H9 (cell line): ENCODE measurements at regions not wholly inside any gene's neighbourhood (a gene's known extent, or its start where the extent isn't known, plus 50 kb on each side); places are given as distances from the start of the nearest gene placed in this dataset.

Experiments used
- DNase-seq: peaks from one replicate; pipeline ENCODE4 v3.0.0-alpha.2; 2017
- H2AFZ ChIP-seq: one replicate; pipeline ENCODE4 v1.6.1; 2013; ENCODE audit warnings: mild to moderate bottlenecking, low read length, control low read depth, moderate library complexity
- H2AK5ac ChIP-seq: 2 replicates; pipeline ENCODE4 v1.6.1; 2013; ENCODE audit warnings: low read length, control low read depth, mixed read lengths; ENCODE audit not compliant: insufficient read length
- H2BK120ac ChIP-seq: one replicate; pipeline ENCODE4 v1.6.1; 2013; ENCODE audit warnings: low read depth, mild to moderate bottlenecking, low read length, control low read depth, inconsistent platforms; ENCODE audit not compliant: poor library complexity, severe bottlenecking
- H2BK12ac ChIP-seq: 2 replicates; pipeline ENCODE4 v1.6.1; 2013; ENCODE audit warnings: low read length, control low read depth, mixed read lengths, low read depth; ENCODE audit not compliant: insufficient read length
- H2BK15ac ChIP-seq: 2 replicates; pipeline ENCODE4 v1.6.1; 2013; ENCODE audit warnings: low read depth, low read length, control low read depth
- H2BK20ac ChIP-seq: one replicate; pipeline ENCODE4 v1.6.1; 2013; ENCODE audit warnings: low read depth, mild to moderate bottlenecking, low read length, control low read depth, inconsistent platforms; ENCODE audit not compliant: poor library complexity, severe bottlenecking
- H2BK5ac ChIP-seq: 2 replicates; pipeline ENCODE4 v1.6.1; 2013; ENCODE audit warnings: low read length, control low read depth, mixed read lengths; ENCODE audit not compliant: insufficient read length
- H3K14ac ChIP-seq: 2 replicates; pipeline ENCODE4 v1.6.1; 2013; ENCODE audit warnings: low read length, control low read depth; ENCODE audit not compliant: insufficient read depth
- H3K18ac ChIP-seq: 2 replicates; pipeline ENCODE4 v1.6.1; 2013; ENCODE audit warnings: low read depth, mild to moderate bottlenecking, mixed read lengths, low read length, control low read depth; ENCODE audit not compliant: insufficient read length
- H3K23ac ChIP-seq: 2 replicates; pipeline ENCODE4 v1.6.1; 2013; ENCODE audit warnings: low read length, control low read depth, mixed read lengths, low read depth; ENCODE audit not compliant: insufficient read length
- H3K23me2 ChIP-seq: 2 replicates; pipeline ENCODE4 v1.6.1; 2013; ENCODE audit warnings: low read depth, mild to moderate bottlenecking, mixed read lengths, low read length, control low read depth; ENCODE audit not compliant: insufficient read length, poor library complexity, severe bottlenecking
- H3K27ac ChIP-seq: 2 replicates; pipeline ENCODE4 v1.5.1; 2013; ENCODE audit warnings: low read length, control low read depth, mixed read lengths, low read depth; ENCODE audit not compliant: insufficient read length
- H3K27me3 ChIP-seq: 2 replicates; pipeline ENCODE4 v1.6.1; 2013; ENCODE audit warnings: low read length, control low read depth, inconsistent platforms; ENCODE audit not compliant: insufficient read depth
- H3K4ac ChIP-seq: 2 replicates; pipeline ENCODE4 v1.6.1; 2013; ENCODE audit warnings: low read depth, mild to moderate bottlenecking, control low read depth, inconsistent platforms, low read length, moderate library complexity
- H3K4me1 ChIP-seq: 2 replicates; pipeline ENCODE4 v1.6.1; 2013; ENCODE audit warnings: low read length, control low read depth, inconsistent platforms; ENCODE audit not compliant: insufficient read depth
- H3K4me2 ChIP-seq: 2 replicates; pipeline ENCODE4 v1.6.1; 2013; ENCODE audit warnings: low read length, control low read depth, mixed read lengths; ENCODE audit not compliant: insufficient read length, insufficient read depth
- H3K56ac ChIP-seq: 2 replicates; pipeline ENCODE4 v1.6.1; 2013; ENCODE audit warnings: low read depth, mild to moderate bottlenecking, mixed read lengths, low read length, control low read depth; ENCODE audit not compliant: insufficient read length
- H3K79me1 ChIP-seq: 2 replicates; pipeline ENCODE4 v1.6.1; 2013; ENCODE audit warnings: low read depth, mild to moderate bottlenecking, moderate library complexity, low read length, control low read depth, inconsistent platforms; ENCODE audit not compliant: insufficient read depth, poor library complexity, severe bottlenecking
- H3K79me2 ChIP-seq: 2 replicates; pipeline ENCODE4 v1.6.1; 2013; ENCODE audit warnings: low read length, control low read depth, inconsistent platforms; ENCODE audit not compliant: insufficient read depth
- H3K9ac ChIP-seq: 2 replicates; pipeline ENCODE4 v1.6.1; 2013; ENCODE audit warnings: low read length, control low read depth, mixed read lengths; ENCODE audit not compliant: insufficient read length; ENCODE audit errors: extremely low read depth
- H3K9me3 ChIP-seq: one replicate; pipeline ENCODE4 v1.6.1; 2013; ENCODE audit warnings: low read depth, low read length, inconsistent platforms; ENCODE audit not compliant: control insufficient read depth
- H3T11ph ChIP-seq: one replicate; pipeline ENCODE4 v1.6.1; 2013; ENCODE audit warnings: mild to moderate bottlenecking, low read length, control low read depth, inconsistent platforms
- H4K20me1 ChIP-seq: one replicate; pipeline ENCODE4 v1.6.1; 2013; ENCODE audit not compliant: control insufficient read depth, insufficient read length, insufficient read depth
- H4K5ac ChIP-seq: 2 replicates; pipeline ENCODE4 v1.6.1; 2013; ENCODE audit warnings: low read depth, mild to moderate bottlenecking, mixed read lengths, low read length, control low read depth; ENCODE audit not compliant: insufficient read length
- H4K8ac ChIP-seq: replicated peaks from 2 replicates; pipeline ENCODE4 v1.6.1; 2013; ENCODE audit warnings: low read length, control low read depth, mixed read lengths, low read depth; ENCODE audit not compliant: insufficient read length
- H4K91ac ChIP-seq: 2 replicates; pipeline ENCODE4 v1.6.1; 2013; ENCODE audit warnings: low read depth, mild to moderate bottlenecking, moderate library complexity, mixed read lengths, low read length, control low read depth; ENCODE audit not compliant: insufficient read length
- H3K27ac Mint-ChIP-seq, 3 experiments: 2 replicates in 2 of 3; 3 replicates in 1 of 3; pipeline ENCODE4 v1.8.0; 2020 to 2021; ENCODE audit warnings: mixed read lengths in 3 of 3, mild to moderate bottlenecking in 1 of 3, moderate library complexity in 1 of 3
- H3K27me3 Mint-ChIP-seq: 2 replicates; pipeline ENCODE4 v1.8.0; 2021; ENCODE audit warnings: low read depth, mild to moderate bottlenecking, moderate library complexity, mixed read lengths
- H3K36me3 Mint-ChIP-seq, 3 experiments: 2 replicates in 2 of 3; 3 replicates in 1 of 3; pipeline ENCODE4 v1.8.0; 2020 to 2021; ENCODE audit warnings: low read depth in 3 of 3, mixed read lengths in 3 of 3; ENCODE audit not compliant: insufficient read depth in 1 of 3
- H3K4me1 Mint-ChIP-seq, 2 experiments: 2 replicates each; pipeline ENCODE4 v1.8.0; 2020; ENCODE audit warnings: mixed read lengths in 2 of 2
- H3K4me3 Mint-ChIP-seq, 2 experiments: 2 replicates in 1 of 2; 3 replicates in 1 of 2; pipeline ENCODE4 v1.8.0; 2020 to 2021; ENCODE audit warnings: mild to moderate bottlenecking in 2 of 2, mixed read lengths in 2 of 2, moderate library complexity in 1 of 2
- H3K9me3 Mint-ChIP-seq, 2 experiments: 2 replicates in 1 of 2; 3 replicates in 1 of 2; pipeline ENCODE4 v1.8.0; 2020; ENCODE audit warnings: mild to moderate bottlenecking in 2 of 2, mixed read lengths in 2 of 2, moderate library complexity in 1 of 2
- CTCF ChIP-seq: fragments of 200-600 bp; sonication (generic); conservative IDR thresholded peaks from 3 replicates; pipeline ENCODE4 v1.8.0; 2021; ENCODE audit warnings: antibody characterized with exemption, mild to moderate bottlenecking
- WGBS: extraction: QIAGEN DNeasy Blood & Tissue Kit; methylation state at CpG from one replicate; pipeline ENCODE4 v1.1.7; 2013; ENCODE audit warnings: missing lambda C conversion rate, low lambda C conversion rate, mixed read lengths; ENCODE audit not compliant: insufficient read length; ENCODE audit errors: extremely low coverage; 5-methylcytosine and 5-hydroxymethylcytosine counted together

GRCh38 chr4:179248821-179249220, 1806.6 kb upstream of the AGA start:
- Histone ChIP-seq H3K79me2 (no peaks in the 10 kb centered on the region), H3K4ac (no peak overlapping the region), H3K14ac (no peak overlapping the region), H2BK5ac (no peak overlapping the region), H3K9me3 (no peaks in the 10 kb centered on the region), H3K56ac (no peak overlapping the region), H4K20me1 (no peaks in the 10 kb centered on the region), H4K5ac (no peak overlapping the region), H3K27ac (no peak overlapping the region), H3K23ac (no peak overlapping the region), H4K91ac (no peak overlapping the region), H2BK120ac (no peak overlapping the region), H2BK20ac (no peak overlapping the region), H3K9ac (no peak overlapping the region), H3T11ph (no peak overlapping the region), H2AK5ac (no peak overlapping the region), H3K4me1 (no peaks in the 10 kb centered on the region), H2AFZ (no peak overlapping the region), H2BK12ac (no peak overlapping the region), H2BK15ac (no peak overlapping the region), H3K23me2 (no peaks in the 10 kb centered on the region), H3K4me2 (no peak overlapping the region), H4K8ac (no peak overlapping the region), H3K79me1 (no peaks in the 10 kb centered on the region), H3K18ac (no peak overlapping the region), H3K27me3 (no peaks in the 10 kb centered on the region)
- WGBS: no CpG with 5 or more reads among the region's 1 CpG
- Mint-ChIP-seq H3K4me3 (no peak overlapping the region), H3K27ac (no peak overlapping the region), H3K4me1 (peaks cover 5% of the 10 kb centered on the region in 2 experiments; a peak in 3 of 4 replicates), H3K36me3 (no peaks in the 10 kb centered on the region), H3K27me3 (no peaks in the 10 kb centered on the region), H3K9me3 (no peaks in the 10 kb centered on the region)
- TF ChIP-seq CTCF: no peak
- DNase-seq: no peak
